Neural cell (in vitro differentiated cells): ENCODE measurements at regions not wholly inside any gene's neighbourhood (a gene's known extent, or its start where the extent isn't known, plus 50 kb on each side); places are given as distances from the start of the nearest gene placed in this dataset.

Source experiments
- H2AFZ ChIP-seq: fragments of 200-600, 300-800 bp; sonication (generic), shearing (Covaris generic); 2 replicates; pipeline ENCODE4 v1.6.0; 2014; ENCODE audit warnings: low read depth, mild to moderate bottlenecking, antibody characterized with exemption, low read length, moderate library complexity
- H3F3A ChIP-seq: fragments of 200-600 bp; shearing (Covaris generic); 2 replicates; pipeline ENCODE4 v1.6.1; 2016; ENCODE audit warnings: mild to moderate bottlenecking, moderate library complexity, mixed read lengths, antibody characterized with exemption, low read length; ENCODE audit not compliant: insufficient read depth, poor library complexity, severe bottlenecking
- H3K27ac ChIP-seq: fragments of 200-600, 300-800 bp; sonication (generic), shearing (Covaris generic); 2 replicates; pipeline ENCODE4 v1.5.1; 2014; ENCODE audit warnings: mild to moderate bottlenecking, low read length, moderate library complexity
- H3K27me3 ChIP-seq: fragments of 300-800, 200-600 bp; sonication (generic), shearing (Covaris generic); 2 replicates; pipeline ENCODE4 v1.6.0; 2014; ENCODE audit warnings: mild to moderate bottlenecking, low read depth, low read length, moderate library complexity; ENCODE audit not compliant: insufficient read depth
- H3K36me3 ChIP-seq: fragments of 300-800, 200-600 bp; sonication (generic), shearing (Covaris generic); 2 replicates; pipeline ENCODE4 v1.5.1; 2014; ENCODE audit warnings: mild to moderate bottlenecking, antibody characterized with exemption, low read length, moderate library complexity; ENCODE audit not compliant: insufficient read depth
- H3K4me2 ChIP-seq: fragments of 300-800, 200-600 bp; sonication (generic), shearing (Covaris generic); 2 replicates; pipeline ENCODE4 v1.6.0; 2014; ENCODE audit warnings: mild to moderate bottlenecking, low read length
- H3K4me3 ChIP-seq: fragments of 300-800, 200-600 bp; sonication (generic), shearing (Covaris generic); 2 replicates; pipeline ENCODE4 v1.5.1; 2014; ENCODE audit warnings: mild to moderate bottlenecking, low read length, moderate library complexity
- H3K79me2 ChIP-seq: fragments of 200-600 bp; shearing (Covaris generic); replicated peaks from 2 replicates; pipeline ENCODE4 v1.6.0; 2014; ENCODE audit warnings: mild to moderate bottlenecking, low read length, moderate library complexity; ENCODE audit not compliant: insufficient read depth
- H3K9ac ChIP-seq: fragments of 300-800, 200-600 bp; sonication (generic), shearing (Covaris generic); 2 replicates; pipeline ENCODE4 v1.6.1; 2016; ENCODE audit warnings: mild to moderate bottlenecking, low read length, mixed read lengths
- H3K9me2 ChIP-seq: fragments of 200-600 bp; shearing (Covaris generic); 2 replicates; pipeline ENCODE4 v1.6.1; 2016; ENCODE audit warnings: mild to moderate bottlenecking, low read length, mixed read lengths; ENCODE audit not compliant: insufficient read depth
- H3K9me3 ChIP-seq: fragments of 200-600, 300-800 bp; sonication (generic), shearing (Covaris generic); 2 replicates; pipeline ENCODE4 v1.6.1; 2016; ENCODE audit warnings: mild to moderate bottlenecking, mixed run types, low read length, moderate library complexity, mixed read lengths
- H4K20me1 ChIP-seq: fragments of 200-600 bp; shearing (Covaris generic); 2 replicates; pipeline ENCODE4 v1.6.1; 2016; ENCODE audit warnings: mild to moderate bottlenecking, mixed run types; ENCODE audit not compliant: insufficient read depth
- EP300 ChIP-seq: fragments of 450-650 bp; conservative IDR thresholded peaks from 2 replicates; pipeline ENCODE4 v1.6.1; 2014; ENCODE audit warnings: antibody characterized with exemption, mild to moderate bottlenecking, moderate library complexity; ENCODE audit not compliant: poor library complexity, severe bottlenecking
- EZH2 ChIP-seq: fragments of 200-600, 300-800 bp; shearing (Covaris generic), sonication (generic); IDR thresholded peaks from 2 replicates; pipeline ENCODE4 v1.6.1; 2014; ENCODE audit warnings: antibody characterized with exemption, low read length, borderline replicate concordance, mild to moderate bottlenecking; ENCODE audit not compliant: insufficient read depth, poor library complexity, severe bottlenecking
- MXI1 ChIP-seq: fragments of 450-650 bp; conservative IDR thresholded peaks from 2 replicates; pipeline ENCODE4 v1.6.1; 2014; ENCODE audit warnings: antibody characterized with exemption, mild to moderate bottlenecking; ENCODE audit not compliant: poor library complexity, severe bottlenecking
- POLR2AphosphoS5 ChIP-seq: IDR thresholded peaks from 2 replicates; pipeline ENCODE4 v1.6.1; 2012
- RAD21 ChIP-seq: fragments of 450-650 bp; conservative IDR thresholded peaks from 2 replicates; pipeline ENCODE4 v1.6.1; 2014; ENCODE audit warnings: antibody characterized with exemption, mild to moderate bottlenecking, moderate library complexity
- REST ChIP-seq: IDR thresholded peaks from 2 replicates; pipeline ENCODE4 v1.6.1; 2012; ENCODE audit warnings: borderline replicate concordance
- SMC3 ChIP-seq: fragments of 450-650 bp; conservative IDR thresholded peaks from 2 replicates; pipeline ENCODE4 v1.6.1; 2014; ENCODE audit warnings: antibody characterized with exemption, mild to moderate bottlenecking, moderate library complexity; ENCODE audit not compliant: poor library complexity
- TAF1 ChIP-seq: IDR thresholded peaks from 2 replicates; pipeline ENCODE4 v1.6.1; 2012; ENCODE audit warnings: low read depth
- TF ChIP-seq, protein P1 (sequence below): fragments of 450-650 bp; IDR thresholded peaks from 2 replicates; pipeline ENCODE4 v1.5.1; 2014; ENCODE audit warnings: antibody characterized with exemption, mild to moderate bottlenecking, moderate library complexity; ENCODE audit not compliant: poor library complexity, severe bottlenecking

DNA sequence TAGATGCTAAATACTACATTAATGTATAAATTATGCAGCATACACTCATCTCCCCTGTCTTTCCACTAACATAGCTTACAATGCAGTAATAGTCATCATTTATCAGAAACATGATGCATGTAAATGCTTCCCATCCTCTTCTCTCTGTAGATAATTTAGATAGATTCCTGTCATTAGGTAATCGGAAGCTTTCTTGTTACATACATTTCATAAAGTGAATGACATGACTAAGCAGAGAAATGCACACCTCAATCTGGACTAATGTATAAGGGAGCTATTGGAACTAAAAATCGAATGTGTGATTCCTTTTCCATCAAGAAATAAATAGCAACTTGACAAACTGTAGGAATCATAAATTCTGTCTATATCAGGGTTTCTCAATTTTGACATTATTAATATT is 273.4 kb downstream of the RASSF9 start:
- Histone ChIP-seq H3K27ac (peak overlapping the region; percentile 47), H2AFZ (no peak overlapping the region), H3K4me3 (peak overlapping the region; percentile 16), H3K27me3 (no peaks in the 10 kb centered on the region), H3K9me2 (no peaks in the 10 kb centered on the region), H4K20me1 (no peaks in the 10 kb centered on the region), H3K79me2 (no peaks in the 10 kb centered on the region), H3F3A (peaks cover 4% of the 10 kb centered on the region), H3K4me2 (peak overlapping the region; percentile 47), H3K9me3 (no peaks in the 10 kb centered on the region), H3K36me3 (no peaks in the 10 kb centered on the region), H3K9ac (no peak overlapping the region)
- TF ChIP-seq EZH2: no peak
- TF ChIP-seq SMC3: no peak
- no peak for TF ChIP-seq MXI1
- TF ChIP-seq RAD21: no peak
- peak; percentile 28 for TF ChIP-seq POLR2AphosphoS5
- TF ChIP-seq, protein P1, sequence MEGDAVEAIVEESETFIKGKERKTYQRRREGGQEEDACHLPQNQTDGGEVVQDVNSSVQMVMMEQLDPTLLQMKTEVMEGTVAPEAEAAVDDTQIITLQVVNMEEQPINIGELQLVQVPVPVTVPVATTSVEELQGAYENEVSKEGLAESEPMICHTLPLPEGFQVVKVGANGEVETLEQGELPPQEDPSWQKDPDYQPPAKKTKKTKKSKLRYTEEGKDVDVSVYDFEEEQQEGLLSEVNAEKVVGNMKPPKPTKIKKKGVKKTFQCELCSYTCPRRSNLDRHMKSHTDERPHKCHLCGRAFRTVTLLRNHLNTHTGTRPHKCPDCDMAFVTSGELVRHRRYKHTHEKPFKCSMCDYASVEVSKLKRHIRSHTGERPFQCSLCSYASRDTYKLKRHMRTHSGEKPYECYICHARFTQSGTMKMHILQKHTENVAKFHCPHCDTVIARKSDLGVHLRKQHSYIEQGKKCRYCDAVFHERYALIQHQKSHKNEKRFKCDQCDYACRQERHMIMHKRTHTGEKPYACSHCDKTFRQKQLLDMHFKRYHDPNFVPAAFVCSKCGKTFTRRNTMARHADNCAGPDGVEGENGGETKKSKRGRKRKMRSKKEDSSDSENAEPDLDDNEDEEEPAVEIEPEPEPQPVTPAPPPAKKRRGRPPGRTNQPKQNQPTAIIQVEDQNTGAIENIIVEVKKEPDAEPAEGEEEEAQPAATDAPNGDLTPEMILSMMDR: no peak
- TF ChIP-seq EP300: peak; percentile 75
- peak; percentile 51 for TF ChIP-seq REST
- TF ChIP-seq TAF1: no peak

GRCh38 chr12:85564786-85565185 is 271.4 kb downstream of the RASSF9 start:
- no peak overlapping the region for H2AFZ ChIP-seq

More at GRCh38 chr12:85564786-85565185, 271.4 kb downstream of the RASSF9 start:
- Histone ChIP-seq H3K79me2 (no peaks in the 10 kb centered on the region), H3K9ac (no peak overlapping the region), H3K4me2 (no peak overlapping the region), H3K36me3 (no peaks in the 10 kb centered on the region), H3K9me3 (no peaks in the 10 kb centered on the region), H4K20me1 (no peaks in the 10 kb centered on the region), H3K27me3 (no peaks in the 10 kb centered on the region), H3K27ac (no peak overlapping the region), H3F3A (no peaks in the 10 kb centered on the region), H3K9me2 (no peaks in the 10 kb centered on the region), H3K4me3 (no peak overlapping the region)
- TF ChIP-seq POLR2AphosphoS5: no peak
- no peak for TF ChIP-seq EP300
- no peak for TF ChIP-seq SMC3
- no peak for TF ChIP-seq EZH2
